ENCODE measurements at regions not wholly inside any gene's neighbourhood (a gene's known extent, or its start where the extent isn't known, plus 50 kb on each side); places are given as distances from the start of the nearest gene placed in this dataset.

DNA sequence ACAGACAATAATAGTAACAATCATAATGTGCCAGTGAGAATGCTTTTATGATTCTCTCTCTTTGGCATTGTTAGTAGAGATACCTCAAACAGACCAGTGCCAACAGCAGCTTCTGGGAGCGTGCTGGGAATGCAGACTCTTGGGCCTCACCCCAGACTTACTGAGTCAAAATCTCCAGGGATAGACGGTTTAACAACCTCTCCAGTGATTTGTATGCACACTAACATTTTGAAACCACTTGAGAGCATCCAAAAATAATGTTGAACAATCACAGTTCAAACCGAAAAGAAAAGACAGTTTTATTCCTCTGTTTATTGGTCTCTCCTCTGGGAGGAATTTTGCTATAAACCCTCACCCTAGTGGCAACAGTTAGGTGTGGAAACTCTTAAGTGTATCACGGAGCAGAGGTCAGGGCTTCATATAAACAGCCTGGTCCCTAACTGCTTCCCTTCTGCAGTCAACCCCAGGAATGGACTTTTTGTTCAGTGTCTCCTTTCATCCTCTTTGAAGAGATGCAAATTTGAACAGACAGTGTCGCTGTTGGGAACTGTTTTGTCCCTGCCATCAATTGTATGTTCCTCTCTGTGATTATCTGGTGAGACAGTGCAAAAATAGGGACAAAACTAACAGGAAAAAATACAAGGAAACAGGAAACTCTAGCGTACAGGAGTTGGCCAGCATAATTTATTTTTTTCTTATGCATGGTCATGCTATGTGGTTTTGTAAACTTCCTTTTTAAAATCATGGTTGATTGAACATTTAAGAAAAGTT, 162.4 kb upstream of the BTBD3 start:
- TF ChIP-seq CTCF (IDR thresholded peaks at IDR 0.05; ENCODE audit: insufficient read depth, low read depth, low read length) (no peak), EZH2 (IDR thresholded peaks at IDR 0.05; ENCODE audit: insufficient read depth, low read length) (no peak)
